Erythroblast (primary cell): ENCODE measurements at regions not wholly inside any gene's neighbourhood (a gene's known extent, or its start where the extent isn't known, plus 50 kb on each side); places are given as distances from the start of the nearest gene placed in this dataset.

ENCODE experiments used
- GATA1 ChIP-seq: IDR thresholded peaks from 2 replicates; pipeline ENCODE4 v1.6.1; 2011; ENCODE audit warnings: low read depth, mild to moderate bottlenecking, control low read depth, low read length, moderate library complexity
- POLR2A ChIP-seq: IDR thresholded peaks from 2 replicates; pipeline ENCODE4 v1.6.1; 2011; ENCODE audit warnings: mild to moderate bottlenecking, low read length

DNA sequence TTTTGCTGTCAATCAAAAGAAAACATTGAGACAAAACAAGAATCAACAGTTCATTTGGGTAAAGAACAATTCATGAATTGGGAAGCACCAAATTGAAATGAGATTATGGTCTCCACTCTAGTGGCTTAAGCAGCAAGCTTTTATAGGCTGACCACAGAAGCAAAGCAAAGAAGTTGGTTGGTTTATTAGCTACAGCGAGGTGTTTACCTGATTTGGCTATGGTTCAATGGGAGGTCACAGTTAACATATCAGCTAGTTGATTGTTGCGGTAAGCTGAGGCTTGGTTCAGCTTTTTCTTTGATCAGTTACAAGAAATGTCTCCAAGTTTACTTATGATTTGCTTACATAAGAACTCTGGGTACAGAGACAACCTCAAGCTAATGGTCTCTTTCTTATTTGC, 640.5 kb upstream of the GOLIM4 start:
- TF ChIP-seq POLR2A (no peak), GATA1 (no peak)
